OCI-LY3 (cell line): ENCODE measurements at regions not wholly inside any gene's neighbourhood (a gene's known extent, or its start where the extent isn't known, plus 50 kb on each side); places are given as distances from the start of the nearest gene placed in this dataset.

Experiments used
- H2AFZ ChIP-seq: fragments of 200-600, 300-600 bp; shearing (Covaris generic); 2 replicates; pipeline ENCODE4 v1.6.0; 2014; ENCODE audit warnings: antibody characterized with exemption, low read depth, low read length
- H3K27ac ChIP-seq: fragments of 200-600, 300-600 bp; sonication (generic); 2 replicates; pipeline ENCODE4 v1.5.1; 2014; ENCODE audit warnings: mild to moderate bottlenecking, low read length, moderate library complexity, mixed read lengths
- H3K27me3 ChIP-seq: fragments of 200-600, 300-600 bp; sonication (generic); 2 replicates; pipeline ENCODE4 v1.6.1; 2014; ENCODE audit warnings: low read depth, low read length, mixed read lengths
- H3K36me3 ChIP-seq: fragments of 200-600, 300-600 bp; sonication (generic); replicated peaks from 2 replicates; pipeline ENCODE3; 2014; ENCODE audit warnings: low read depth, low read length, mixed read lengths
- H3K4me1 ChIP-seq: fragments of 300-600, 200-600 bp; sonication (generic); 2 replicates; pipeline ENCODE4 v1.6.1; 2014; ENCODE audit warnings: low read length, mixed read lengths
- H3K4me2 ChIP-seq: fragments of 200-600, 300-600 bp; sonication (generic); 2 replicates; pipeline ENCODE4 v1.6.1; 2014; ENCODE audit warnings: low read length, mixed read lengths
- H3K4me3 ChIP-seq: fragments of 300-600, 200-600 bp; sonication (generic); 2 replicates; pipeline ENCODE4 v1.5.1; 2014; ENCODE audit warnings: antibody characterized with exemption, mild to moderate bottlenecking, low read length, moderate library complexity
- H3K79me2 ChIP-seq: fragments of 300-600, 200-600 bp; shearing (Covaris generic); 2 replicates; pipeline ENCODE4 v1.6.1; 2014; ENCODE audit warnings: mild to moderate bottlenecking, low read length, mixed read lengths
- H3K9ac ChIP-seq: fragments of 300-600, 200-600 bp; shearing (Covaris generic); 2 replicates; pipeline ENCODE4 v1.6.0; 2014; ENCODE audit warnings: mild to moderate bottlenecking, low read length, moderate library complexity
- H3K9me3 ChIP-seq: fragments of 200-600, 300-600 bp; shearing (Covaris generic); 2 replicates; pipeline ENCODE4 v1.6.1; 2014; ENCODE audit warnings: low read length, mixed read lengths; ENCODE audit not compliant: insufficient read depth
- H4K20me1 ChIP-seq: fragments of 200-600, 300-600 bp; sonication (generic); 2 replicates; pipeline ENCODE4 v1.6.1; 2016; ENCODE audit warnings: low read length, mixed read lengths; ENCODE audit not compliant: insufficient read depth
- EZH2phosphoT487 ChIP-seq: fragments of 200-600 bp; shearing (Covaris generic); IDR thresholded peaks from 2 replicates; pipeline ENCODE4 v1.6.1; 2018; ENCODE audit warnings: antibody characterized with exemption, mixed run types, low read depth
- TF ChIP-seq, protein P1 (sequence below): fragments of 200-600, 300-600 bp; sonication (generic); IDR thresholded peaks from 2 replicates; pipeline ENCODE4 v1.5.1; 2014; ENCODE audit warnings: antibody characterized with exemption, low read length, low read depth

DNA sequence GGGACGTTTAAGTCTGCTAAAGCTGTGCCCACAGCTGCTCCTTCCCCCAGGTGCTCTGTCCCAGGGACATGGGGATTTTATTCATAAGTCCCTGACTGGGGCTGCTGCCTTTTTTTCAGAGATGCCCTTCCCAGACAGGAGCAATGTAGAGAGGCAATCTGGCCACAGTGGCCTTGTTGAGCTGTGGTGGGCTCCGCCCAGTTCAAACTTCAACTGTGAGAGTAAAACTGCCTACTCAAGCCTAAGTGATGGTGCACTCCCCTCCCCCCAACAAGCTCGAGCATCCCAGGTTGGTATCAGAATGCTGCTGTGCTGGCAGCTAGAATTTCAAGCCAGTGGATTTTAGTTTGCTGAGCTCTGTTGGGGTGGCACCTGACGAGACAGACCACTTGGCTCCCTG is 1371.4 kb downstream of the ADGRL3 start:
- no peak overlapping the region for H3K9ac ChIP-seq
- H3K27ac ChIP-seq, result no peak overlapping the region
- TF ChIP-seq, protein P1, sequence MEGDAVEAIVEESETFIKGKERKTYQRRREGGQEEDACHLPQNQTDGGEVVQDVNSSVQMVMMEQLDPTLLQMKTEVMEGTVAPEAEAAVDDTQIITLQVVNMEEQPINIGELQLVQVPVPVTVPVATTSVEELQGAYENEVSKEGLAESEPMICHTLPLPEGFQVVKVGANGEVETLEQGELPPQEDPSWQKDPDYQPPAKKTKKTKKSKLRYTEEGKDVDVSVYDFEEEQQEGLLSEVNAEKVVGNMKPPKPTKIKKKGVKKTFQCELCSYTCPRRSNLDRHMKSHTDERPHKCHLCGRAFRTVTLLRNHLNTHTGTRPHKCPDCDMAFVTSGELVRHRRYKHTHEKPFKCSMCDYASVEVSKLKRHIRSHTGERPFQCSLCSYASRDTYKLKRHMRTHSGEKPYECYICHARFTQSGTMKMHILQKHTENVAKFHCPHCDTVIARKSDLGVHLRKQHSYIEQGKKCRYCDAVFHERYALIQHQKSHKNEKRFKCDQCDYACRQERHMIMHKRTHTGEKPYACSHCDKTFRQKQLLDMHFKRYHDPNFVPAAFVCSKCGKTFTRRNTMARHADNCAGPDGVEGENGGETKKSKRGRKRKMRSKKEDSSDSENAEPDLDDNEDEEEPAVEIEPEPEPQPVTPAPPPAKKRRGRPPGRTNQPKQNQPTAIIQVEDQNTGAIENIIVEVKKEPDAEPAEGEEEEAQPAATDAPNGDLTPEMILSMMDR, result no peak
- TF ChIP-seq EZH2phosphoT487, result no peak
- no peak overlapping the region for H3K4me2 ChIP-seq
- H3K27me3 ChIP-seq, result no peaks in the 10 kb centered on the region
- no peaks in the 10 kb centered on the region for H3K36me3 ChIP-seq
- H2AFZ ChIP-seq, result no peak overlapping the region
- no peaks in the 10 kb centered on the region for H3K79me2 ChIP-seq
- H3K4me3 ChIP-seq, result no peak overlapping the region
- H4K20me1 ChIP-seq, result no peaks in the 10 kb centered on the region
- no peaks in the 10 kb centered on the region for H3K9me3 ChIP-seq
- no peaks in the 10 kb centered on the region for H3K4me1 ChIP-seq

DNA sequence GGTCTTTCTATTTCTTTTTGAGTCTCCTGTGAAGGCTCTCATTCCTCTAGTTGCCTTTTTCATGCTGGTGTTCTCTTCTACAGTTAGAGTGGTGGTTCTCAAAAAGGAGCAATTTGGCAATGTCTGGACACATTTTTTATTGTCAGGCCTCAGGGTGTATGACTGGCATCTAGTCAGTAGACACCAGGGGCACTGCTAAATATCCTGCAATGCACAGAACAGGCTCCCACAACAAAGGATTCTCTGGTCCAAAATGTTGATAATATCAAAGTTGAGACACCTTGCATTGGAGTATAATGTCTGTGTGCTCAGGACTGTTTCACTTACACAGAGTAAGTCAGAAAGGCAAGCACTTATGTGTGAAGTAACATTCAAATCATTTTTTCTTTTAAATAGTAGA is 1360.7 kb downstream of the ADGRL3 start:
- Histone ChIP-seq H3K9me3 (no peaks in the 10 kb centered on the region), H3K27me3 (no peaks in the 10 kb centered on the region), H3K4me3 (no peak overlapping the region), H3K36me3 (no peaks in the 10 kb centered on the region), H3K4me2 (no peak overlapping the region), H3K9ac (no peak overlapping the region), H3K79me2 (no peaks in the 10 kb centered on the region), H3K4me1 (no peaks in the 10 kb centered on the region), H3K27ac (no peak overlapping the region), H4K20me1 (no peaks in the 10 kb centered on the region), H2AFZ (no peak overlapping the region)
- TF ChIP-seq, protein P1, result no peak
- TF ChIP-seq EZH2phosphoT487, result no peak

DNA sequence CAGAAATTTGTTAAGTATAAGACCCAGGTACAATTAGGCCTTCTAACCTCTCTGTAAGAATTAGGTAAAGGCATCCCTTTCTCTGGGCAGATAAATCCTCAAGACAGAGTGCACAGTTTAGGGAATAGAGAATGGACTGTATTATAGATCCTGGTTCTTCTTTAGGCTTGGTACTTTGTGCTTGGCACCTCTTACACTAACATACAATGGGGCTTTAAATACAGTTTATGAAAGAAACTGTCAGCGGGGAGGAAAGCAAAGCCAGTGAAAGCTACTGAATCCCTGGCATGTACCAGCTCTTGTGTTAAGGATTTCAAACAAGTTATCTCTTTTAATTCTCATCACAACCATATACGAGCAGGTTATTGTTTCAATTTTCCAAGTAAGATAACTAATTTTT is 1350.0 kb downstream of the ADGRL3 start:
- H3K4me1 ChIP-seq, result no peaks in the 10 kb centered on the region
- H3K4me2 ChIP-seq, result no peak overlapping the region
- TF ChIP-seq, protein P1, result no peak
- no peak for TF ChIP-seq EZH2phosphoT487
- H3K79me2 ChIP-seq, result no peaks in the 10 kb centered on the region
- H3K9me3 ChIP-seq, result no peaks in the 10 kb centered on the region
- no peak overlapping the region for H3K4me3 ChIP-seq
- H3K9ac ChIP-seq, result no peak overlapping the region
- H3K27ac ChIP-seq, result no peak overlapping the region
- H3K36me3 ChIP-seq, result no peaks in the 10 kb centered on the region
- H3K27me3 ChIP-seq, result no peaks in the 10 kb centered on the region
- no peak overlapping the region for H2AFZ ChIP-seq
- no peaks in the 10 kb centered on the region for H4K20me1 ChIP-seq

DNA sequence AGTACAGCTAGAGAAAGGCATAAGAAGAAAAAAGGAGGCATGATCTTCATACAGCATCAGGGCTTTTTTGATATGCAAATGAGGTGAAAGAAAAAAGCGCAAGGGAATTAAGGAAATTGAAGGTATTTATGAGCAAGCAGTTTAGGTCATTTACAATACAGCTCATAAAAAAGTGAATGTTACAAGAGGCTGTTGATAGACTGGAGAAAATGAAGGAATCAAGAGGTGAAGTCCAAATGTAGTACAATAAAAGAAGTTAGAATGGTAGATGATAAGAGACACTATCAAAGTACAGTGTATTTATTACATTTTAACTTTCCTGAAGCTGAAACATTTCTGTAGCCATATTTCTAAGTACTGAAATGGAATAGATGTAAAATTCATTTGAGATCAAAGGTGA is 1349.5 kb downstream of the ADGRL3 start:
- no peaks in the 10 kb centered on the region for H4K20me1 ChIP-seq
- H3K9me3 ChIP-seq, result no peaks in the 10 kb centered on the region
- no peaks in the 10 kb centered on the region for H3K79me2 ChIP-seq
- TF ChIP-seq EZH2phosphoT487, result no peak
- TF ChIP-seq, protein P1, result no peak
- no peak overlapping the region for H3K4me2 ChIP-seq
- H3K4me3 ChIP-seq, result no peak overlapping the region
- H3K27me3 ChIP-seq, result no peaks in the 10 kb centered on the region
- H3K27ac ChIP-seq, result no peak overlapping the region
- H3K4me1 ChIP-seq, result no peaks in the 10 kb centered on the region
- no peak overlapping the region for H2AFZ ChIP-seq
- H3K9ac ChIP-seq, result no peak overlapping the region
- H3K36me3 ChIP-seq, result no peaks in the 10 kb centered on the region
